Fibroblast of peridontal ligament (primary cell): ENCODE measurements at regions not wholly inside any gene's neighbourhood (a gene's known extent, or its start where the extent isn't known, plus 50 kb on each side); places are given as distances from the start of the nearest gene placed in this dataset.
A peak's percentile ranks its signal among the peaks of the same experiment; 100 is the strongest.
"Not testable (repeated sequence)": the region's sequence is repeated elsewhere in the genome, so short reads cannot be mapped to it uniquely, and the experiment has no call there.

Source experiments
- DNase-seq: peaks from one replicate; pipeline ENCODE4 v3.0.0-alpha.2; 2010; ENCODE audit errors: extremely low read depth

- DNase-seq = peak; percentile 70
These were observed 251.6 kb upstream of the MKLN1 start for GRCh38 chr7:131076032-131076431.

GRCh38 chr7:131076711-131077181, 250.9 kb upstream of the MKLN1 start:
- DNase-seq = peak; percentile 51

GRCh38 chr7:131077735-131078134, 249.9 kb upstream of the MKLN1 start:
- DNase-seq = no peak

GRCh38 chr7:131080754-131081153, 246.9 kb upstream of the MKLN1 start:
- no peak for DNase-seq

- DNase-seq = no peak
These were observed 246.4 kb upstream of the MKLN1 start for GRCh38 chr7:131081308-131081707.

- DNase-seq = no peak
These were observed 243.9 kb upstream of the MKLN1 start for GRCh38 chr7:131083781-131084180.

- DNase-seq = not testable (repeated sequence)
These were observed 243.3 kb upstream of the MKLN1 start for GRCh38 chr7:131084336-131084735.

GRCh38 chr7:131087756-131088658, 239.7 kb upstream of the MKLN1 start:
- DNase-seq = peak; percentile 67

GRCh38 chr7:131090188-131090587, 237.5 kb upstream of the MKLN1 start:
- no peak for DNase-seq

- DNase-seq = peak; percentile 38
These were observed 236.6 kb upstream of the MKLN1 start for GRCh38 chr7:131090886-131091692.

GRCh38 chr7:131094685-131095084, 233.0 kb upstream of the MKLN1 start:
- DNase-seq = no peak

GRCh38 chr7:131095346-131095745, 232.3 kb upstream of the MKLN1 start:
- DNase-seq = peak; percentile 64

GRCh38 chr7:131096267-131096927, 231.3 kb upstream of the MKLN1 start:
- no peak for DNase-seq

GRCh38 chr7:131097662-131098376, 229.9 kb upstream of the MKLN1 start:
- DNase-seq = no peak

- no peak for DNase-seq
These were observed 229.1 kb upstream of the MKLN1 start for GRCh38 chr7:131098527-131098926.

GRCh38 chr7:131100357-131101054, 227.2 kb upstream of the MKLN1 start:
- DNase-seq = no peak

GRCh38 chr7:131103997-131104396, 223.7 kb upstream of the MKLN1 start:
- DNase-seq = peak; percentile 84

- DNase-seq = peak; percentile 30
These were observed 222.9 kb upstream of the MKLN1 start for GRCh38 chr7:131104596-131105293.

GRCh38 chr7:131105294-131105798, 222.3 kb upstream of the MKLN1 start:
- peak; percentile 32 for DNase-seq
